ENCODE measurements at regions not wholly inside any gene's neighbourhood (a gene's known extent, or its start where the extent isn't known, plus 50 kb on each side); places are given as distances from the start of the nearest gene placed in this dataset.

- peaks cover 14% of the 10 kb centered on the region for H3K27me3 Mint-ChIP-seq
- no peak for DNase-seq
- H3K9me3 Mint-ChIP-seq = no peaks in the 10 kb centered on the region
- H3K4me3 Mint-ChIP-seq = no peak overlapping the region
- H3K27ac Mint-ChIP-seq = no peak overlapping the region
- no peaks in the 10 kb centered on the region for H3K4me1 Mint-ChIP-seq
- no peak for ATAC-seq
- no peaks in the 10 kb centered on the region for H3K36me3 Mint-ChIP-seq (ENCODE audit: low read depth)
Observed at GRCh38 chr16:77569406-77569805, 134.6 kb upstream of the ADAMTS18 start.

- no peaks in the 10 kb centered on the region for H3K36me3 Mint-ChIP-seq (ENCODE audit: low read depth)
- H3K27me3 Mint-ChIP-seq = peaks cover 13% of the 10 kb centered on the region
Observed at GRCh38 chr16:77570574-77570973, 135.7 kb upstream of the ADAMTS18 start.

GRCh38 chr16:77571115-77571862 lies 136.5 kb upstream of the ADAMTS18 start:
- DNase-seq = no peak
- Mint-ChIP-seq H3K9me3 (no peaks in the 10 kb centered on the region), H3K4me1 (no peaks in the 10 kb centered on the region), H3K27me3 (peaks cover 15% of the 10 kb centered on the region), H3K36me3 (ENCODE audit: low read depth) (no peaks in the 10 kb centered on the region), H3K4me3 (no peak overlapping the region), H3K27ac (no peak overlapping the region)
- ATAC-seq = no peak

More at GRCh38 chr16:77570574-77570973, 135.7 kb upstream of the ADAMTS18 start:
- H3K27ac Mint-ChIP-seq = no peak overlapping the region
- H3K4me1 Mint-ChIP-seq = no peaks in the 10 kb centered on the region
- ATAC-seq (no peak), DNase-seq (no peak)
- H3K9me3 Mint-ChIP-seq = no peaks in the 10 kb centered on the region
- H3K4me3 Mint-ChIP-seq = no peak overlapping the region

DNA sequence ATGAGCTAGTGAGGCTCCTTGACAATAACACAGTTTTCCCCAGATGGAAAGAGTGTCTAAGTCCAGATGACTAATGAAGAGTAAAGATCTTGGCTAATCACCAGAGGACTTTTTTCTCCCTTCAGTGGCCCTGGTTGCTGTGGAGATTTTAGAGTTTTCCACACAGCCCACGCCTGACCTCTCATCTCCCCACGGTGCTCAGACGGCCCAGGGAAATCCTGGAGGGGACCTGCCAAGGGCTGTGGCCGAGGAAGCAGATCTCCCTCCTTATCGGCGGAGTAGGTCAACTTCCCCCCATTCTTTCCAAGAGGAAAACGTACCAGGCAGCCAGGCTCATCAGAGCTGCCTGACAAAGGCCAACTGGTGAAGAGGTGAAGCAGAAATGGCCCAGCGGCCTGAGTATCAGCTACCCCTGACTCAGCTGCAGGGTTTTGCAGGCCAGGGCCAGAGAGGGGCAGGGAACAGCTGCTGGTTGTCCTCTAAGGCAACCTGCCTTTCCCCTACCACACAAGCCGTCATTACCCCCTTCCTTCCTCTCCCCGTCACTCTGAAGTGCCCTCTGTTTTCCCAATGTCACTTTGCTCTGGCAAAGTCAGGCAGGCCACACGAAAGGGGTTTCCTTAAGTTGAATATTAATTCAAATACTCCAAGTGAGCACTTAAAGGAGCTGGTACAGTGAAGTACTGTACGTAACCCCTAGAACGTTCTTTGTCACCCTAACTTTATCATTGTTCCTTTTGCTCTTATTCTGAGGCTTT lies 140.2 kb upstream of the ADAMTS18 start:
- H3K27ac Mint-ChIP-seq = no peak overlapping the region

DNA sequence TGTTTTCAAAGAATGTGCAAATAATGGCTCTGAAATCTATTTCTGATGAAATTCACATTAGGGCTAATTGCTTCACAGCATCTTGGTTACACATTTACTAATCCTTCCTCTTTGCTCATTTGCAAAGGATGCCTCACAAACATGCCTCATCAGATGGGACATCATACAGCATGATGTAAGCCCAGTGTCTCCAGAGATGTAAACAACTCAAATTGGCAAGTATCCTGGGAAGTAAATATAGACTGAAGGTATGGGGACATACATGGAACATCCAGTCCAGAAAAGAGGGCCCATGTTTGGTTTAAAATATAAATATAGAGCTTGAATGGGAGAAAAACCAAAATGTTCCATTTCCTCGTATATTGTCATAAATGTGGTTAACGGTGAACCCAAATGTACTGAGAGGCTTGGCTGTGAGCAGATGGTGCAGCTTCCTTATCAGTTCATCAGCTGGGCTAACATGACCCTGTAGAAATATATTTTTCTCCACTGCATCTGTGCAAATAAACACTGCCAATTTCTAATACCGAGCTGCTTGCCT lies 142.9 kb upstream of the NUDT7 start:
- Mint-ChIP-seq H3K4me1 (no peaks in the 10 kb centered on the region), H3K9me3 (no peaks in the 10 kb centered on the region), H3K27me3 (peaks cover 15% of the 10 kb centered on the region), H3K27ac (no peak overlapping the region), H3K36me3 (ENCODE audit: low read depth) (no peaks in the 10 kb centered on the region), H3K4me3 (no peak overlapping the region)
- ATAC-seq (no peak), DNase-seq (no peak)

More for the DNA sequence above, 140.2 kb upstream of the ADAMTS18 start:
- DNase-seq = no peak
- Mint-ChIP-seq H3K9me3 (no peaks in the 10 kb centered on the region), H3K27me3 (peaks cover 17% of the 10 kb centered on the region), H3K4me1 (no peaks in the 10 kb centered on the region), H3K4me3 (no peak overlapping the region), H3K36me3 (ENCODE audit: low read depth) (no peaks in the 10 kb centered on the region)
- no peak for ATAC-seq

DNA sequence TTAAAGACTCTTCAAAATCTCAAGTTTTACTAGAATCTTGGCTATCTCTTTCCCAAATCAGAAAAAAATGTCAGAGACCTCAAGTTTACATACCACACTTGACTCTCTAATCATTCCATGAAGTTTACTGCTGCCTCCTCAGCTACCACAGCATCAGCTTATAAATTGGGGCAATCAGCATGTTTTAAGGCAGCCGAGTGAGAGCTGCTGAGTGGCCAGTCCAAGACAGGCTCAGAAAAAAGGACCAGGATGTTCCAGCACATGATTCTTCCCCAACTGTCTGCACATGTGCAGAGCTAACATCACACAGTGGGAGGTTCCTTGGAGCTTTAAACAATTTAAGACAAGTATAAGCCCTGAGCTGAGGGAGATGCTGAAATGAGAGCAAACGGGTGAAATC lies 140.6 kb upstream of the NUDT7 start:
- Mint-ChIP-seq H3K9me3 (no peaks in the 10 kb centered on the region), H3K27ac (no peak overlapping the region), H3K36me3 (ENCODE audit: low read depth) (no peaks in the 10 kb centered on the region), H3K4me3 (no peak overlapping the region), H3K27me3 (peaks cover 16% of the 10 kb centered on the region), H3K4me1 (no peaks in the 10 kb centered on the region)
- ATAC-seq (no peak), DNase-seq (no peak)

DNA sequence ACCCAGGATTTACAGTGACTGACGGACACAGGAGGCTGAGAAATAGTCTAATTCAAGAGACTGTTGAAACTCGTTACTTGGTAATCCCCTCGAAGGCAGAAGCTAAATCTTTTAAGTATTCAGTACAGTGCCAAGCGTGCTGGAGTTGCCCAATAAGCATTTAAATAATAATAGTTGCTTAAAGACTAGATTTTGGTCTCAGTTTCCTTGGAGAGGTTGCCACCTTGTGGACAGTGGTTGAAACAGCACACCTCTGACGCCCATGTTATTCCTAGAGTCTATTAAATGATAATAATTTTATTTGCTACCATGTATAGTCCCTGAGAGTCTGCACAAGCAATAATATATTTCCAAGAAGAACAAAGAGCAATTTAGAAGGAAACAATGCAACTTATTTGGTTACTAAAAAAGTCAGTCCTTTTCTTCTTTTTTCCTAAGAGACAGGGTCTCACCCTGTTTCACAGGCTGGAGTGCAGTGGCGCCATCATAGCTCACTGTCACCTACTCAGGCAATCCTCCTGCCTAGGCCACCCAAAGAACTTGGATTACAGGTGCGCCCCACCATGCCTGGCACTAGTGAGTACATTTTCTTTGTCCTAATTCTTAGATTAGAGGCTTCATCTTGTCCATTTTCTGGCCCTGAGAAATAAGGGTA lies 138.0 kb upstream of the NUDT7 start:
- Mint-ChIP-seq H3K27me3 (peaks cover 16% of the 10 kb centered on the region), H3K4me3 (no peak overlapping the region), H3K36me3 (ENCODE audit: low read depth) (no peaks in the 10 kb centered on the region), H3K4me1 (no peaks in the 10 kb centered on the region), H3K9me3 (no peaks in the 10 kb centered on the region), H3K27ac (no peak overlapping the region)
- ATAC-seq (no peak), DNase-seq (peak; percentile 36)

DNA sequence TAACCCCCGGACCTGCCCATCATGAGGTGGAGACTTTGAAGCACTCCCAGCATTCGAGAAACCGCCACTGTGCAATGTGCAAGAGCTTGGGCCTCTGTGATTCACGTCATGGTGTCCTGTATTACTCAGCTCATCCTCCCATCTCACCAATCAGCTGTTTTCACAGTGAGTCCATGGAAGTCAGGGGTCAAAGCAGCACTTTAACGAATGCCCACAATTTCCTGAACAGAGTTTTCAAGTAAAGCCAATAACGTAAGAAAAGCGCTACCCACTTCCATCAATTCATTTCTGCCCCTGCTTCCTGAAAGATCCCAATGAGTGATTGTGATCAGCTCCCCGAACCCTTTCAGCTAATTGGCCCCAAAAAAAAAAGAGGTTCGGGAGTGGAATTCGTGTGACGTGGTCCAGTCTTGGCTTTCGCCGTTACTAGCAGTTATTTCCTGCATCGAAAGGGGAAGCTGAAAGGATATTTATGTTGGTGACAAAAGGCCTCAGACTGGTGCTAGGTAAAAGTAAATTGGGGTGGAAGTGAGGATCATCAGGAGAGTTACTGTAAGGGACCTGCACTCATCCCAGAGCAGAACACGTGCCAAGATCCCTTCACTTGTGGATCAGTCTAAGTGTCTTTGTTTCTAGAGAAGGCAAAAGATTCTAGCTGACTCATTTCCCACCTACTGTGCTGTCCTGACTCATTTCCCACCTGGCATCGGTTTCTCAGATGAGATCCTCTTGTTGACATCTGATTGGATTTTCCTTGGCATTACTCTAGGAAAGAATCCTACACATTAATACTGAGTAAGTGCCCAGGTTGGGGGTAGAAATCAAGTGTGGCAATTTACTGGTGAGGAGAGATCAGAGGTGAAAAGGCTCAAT lies 136.7 kb upstream of the NUDT7 start:
- ATAC-seq = no peak
- H3K27ac Mint-ChIP-seq = no peak overlapping the region

DNA sequence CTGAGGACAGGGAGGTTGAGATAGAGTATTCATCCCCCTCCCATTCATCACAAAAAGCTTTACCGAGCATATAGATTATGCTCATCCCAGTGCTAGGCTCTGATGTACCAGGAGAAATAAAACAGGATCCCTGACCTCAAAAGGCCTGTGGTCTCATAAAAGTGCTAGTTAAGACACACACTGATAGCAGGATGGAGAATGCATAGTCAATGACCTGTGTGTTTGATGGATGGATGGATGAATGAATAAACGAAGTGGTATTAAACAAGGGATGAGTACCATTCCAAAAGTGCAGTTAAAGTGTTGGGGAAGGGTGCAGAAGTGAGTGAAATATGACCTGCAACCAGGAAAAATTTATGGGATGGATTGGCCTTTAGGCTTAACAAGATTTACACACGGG lies 133.9 kb upstream of the NUDT7 start:
- no peak for DNase-seq
- no peaks in the 10 kb centered on the region for H3K4me1 Mint-ChIP-seq
- peaks cover 13% of the 10 kb centered on the region for H3K27me3 Mint-ChIP-seq
- H3K9me3 Mint-ChIP-seq = no peaks in the 10 kb centered on the region
- H3K36me3 Mint-ChIP-seq (ENCODE audit: low read depth) = no peaks in the 10 kb centered on the region
- ATAC-seq = no peak
- H3K4me3 Mint-ChIP-seq = no peak overlapping the region
- H3K27ac Mint-ChIP-seq = no peak overlapping the region

More for the DNA sequence above, 136.7 kb upstream of the NUDT7 start:
- H3K4me1 Mint-ChIP-seq = no peaks in the 10 kb centered on the region
- no peak for DNase-seq
- no peak overlapping the region for H3K4me3 Mint-ChIP-seq
- no peaks in the 10 kb centered on the region for H3K9me3 Mint-ChIP-seq
- peaks cover 13% of the 10 kb centered on the region for H3K27me3 Mint-ChIP-seq
- no peaks in the 10 kb centered on the region for H3K36me3 Mint-ChIP-seq (ENCODE audit: low read depth)

- H3K27me3 Mint-ChIP-seq = peaks cover 13% of the 10 kb centered on the region
- no peaks in the 10 kb centered on the region for H3K9me3 Mint-ChIP-seq
- H3K4me1 Mint-ChIP-seq = no peaks in the 10 kb centered on the region
- no peak overlapping the region for H3K27ac Mint-ChIP-seq
- ATAC-seq (no peak), DNase-seq (no peak)
- no peak overlapping the region for H3K4me3 Mint-ChIP-seq
- no peaks in the 10 kb centered on the region for H3K36me3 Mint-ChIP-seq (ENCODE audit: low read depth)
Observed at GRCh38 chr16:77589071-77589765, 133.1 kb upstream of the NUDT7 start.

GRCh38 chr16:77590707-77591106 lies 131.6 kb upstream of the NUDT7 start:
- H3K9me3 Mint-ChIP-seq = no peaks in the 10 kb centered on the region
- no peak overlapping the region for H3K4me3 Mint-ChIP-seq
- H3K4me1 Mint-ChIP-seq = no peaks in the 10 kb centered on the region

DNA sequence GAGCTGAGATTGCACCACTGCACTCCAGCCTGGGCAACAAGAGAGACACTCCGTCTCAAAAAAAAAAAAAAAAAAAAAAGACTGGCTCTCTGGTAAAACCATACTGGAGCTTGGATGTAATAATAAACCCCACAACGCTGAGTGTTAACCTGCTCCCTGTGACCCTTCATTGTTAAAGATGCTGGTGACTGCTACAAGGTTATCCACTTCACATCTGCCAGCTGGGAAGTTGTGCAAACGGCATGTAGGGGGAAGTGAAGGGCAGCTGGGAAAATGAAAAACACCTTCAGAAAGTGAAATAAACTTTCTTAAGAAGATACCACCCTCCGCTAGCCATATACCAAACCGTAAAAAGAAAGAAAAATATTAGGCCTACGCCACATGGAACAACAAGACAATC lies 131.0 kb upstream of the NUDT7 start:
- no peaks in the 10 kb centered on the region for H3K36me3 Mint-ChIP-seq (ENCODE audit: low read depth)
- H3K4me1 Mint-ChIP-seq = no peaks in the 10 kb centered on the region
- no peak overlapping the region for H3K4me3 Mint-ChIP-seq
- ATAC-seq (no peak), DNase-seq (no peak)
- H3K27ac Mint-ChIP-seq = no peak overlapping the region
- H3K9me3 Mint-ChIP-seq = no peaks in the 10 kb centered on the region
- peaks cover 8% of the 10 kb centered on the region for H3K27me3 Mint-ChIP-seq

More at GRCh38 chr16:77590707-77591106, 131.6 kb upstream of the NUDT7 start:
- Mint-ChIP-seq H3K36me3 (ENCODE audit: low read depth) (no peaks in the 10 kb centered on the region), H3K27ac (no peak overlapping the region), H3K27me3 (peaks cover 11% of the 10 kb centered on the region)
- ATAC-seq (no peak), DNase-seq (no peak)

DNA sequence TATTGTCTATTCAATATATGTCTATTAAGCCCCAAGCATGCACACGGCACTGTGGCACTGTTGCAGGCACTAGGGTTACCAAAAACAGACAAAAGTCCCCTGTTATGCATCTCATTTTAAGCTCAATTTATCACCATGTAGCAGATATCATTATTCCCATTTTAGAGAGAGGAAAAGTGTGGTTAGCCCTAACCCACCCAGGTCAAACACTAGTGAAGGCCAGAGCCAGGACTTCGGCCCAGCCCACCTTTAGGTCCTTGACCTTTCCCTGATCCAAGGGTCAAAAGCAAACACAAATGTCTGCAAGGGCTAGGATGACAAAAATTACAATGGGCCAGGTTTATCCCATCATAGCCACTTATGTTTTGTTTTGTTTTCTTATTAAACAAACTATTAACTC lies 130.3 kb upstream of the NUDT7 start:
- H3K9me3 Mint-ChIP-seq = no peaks in the 10 kb centered on the region
- no peak overlapping the region for H3K4me3 Mint-ChIP-seq
- no peaks in the 10 kb centered on the region for H3K36me3 Mint-ChIP-seq (ENCODE audit: low read depth)

More for the DNA sequence above, 130.3 kb upstream of the NUDT7 start:
- Mint-ChIP-seq H3K27ac (no peak overlapping the region), H3K27me3 (peaks cover 8% of the 10 kb centered on the region), H3K4me1 (no peaks in the 10 kb centered on the region)
- DNase-seq = no peak
- no peak for ATAC-seq

Measured in activated naive CD8-positive, alpha-beta T cell treated with anti-CD3 and anti-CD28 coated beads, Interleukin-2, amount 50 U/mL, for 24 hours (primary cell).